GM21786 (cell line): ENCODE measurements at regions not wholly inside any gene's neighbourhood (a gene's known extent, or its start where the extent isn't known, plus 50 kb on each side); places are given as distances from the start of the nearest gene placed in this dataset.

Experiments
- ATAC-seq: cut with Tn5 transposase; IDR thresholded peaks from one replicate; pipeline ENCODE4 v1.9.1; 2021; ENCODE audit not compliant: unreplicated experiment

DNA sequence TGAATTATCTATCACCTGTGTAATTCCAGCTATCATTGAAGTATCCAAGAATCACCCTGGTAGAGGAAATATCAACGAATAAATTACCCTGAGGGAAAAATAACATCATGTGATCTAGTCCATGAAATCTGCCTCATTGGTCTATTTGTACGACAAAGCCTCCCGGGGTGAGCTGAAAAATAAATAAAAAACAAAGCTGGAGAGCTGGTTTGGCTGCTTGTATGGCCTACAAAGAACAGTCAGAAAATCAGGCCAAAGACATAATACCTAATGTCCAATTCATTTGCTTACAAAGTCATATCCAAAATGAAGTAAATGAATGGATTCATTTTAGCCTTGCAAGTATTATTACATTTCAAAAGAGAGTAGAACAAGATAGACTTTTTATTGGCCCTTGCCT, 449.9 kb downstream of the KLF12 start:
- ATAC-seq, result no peak

DNA sequence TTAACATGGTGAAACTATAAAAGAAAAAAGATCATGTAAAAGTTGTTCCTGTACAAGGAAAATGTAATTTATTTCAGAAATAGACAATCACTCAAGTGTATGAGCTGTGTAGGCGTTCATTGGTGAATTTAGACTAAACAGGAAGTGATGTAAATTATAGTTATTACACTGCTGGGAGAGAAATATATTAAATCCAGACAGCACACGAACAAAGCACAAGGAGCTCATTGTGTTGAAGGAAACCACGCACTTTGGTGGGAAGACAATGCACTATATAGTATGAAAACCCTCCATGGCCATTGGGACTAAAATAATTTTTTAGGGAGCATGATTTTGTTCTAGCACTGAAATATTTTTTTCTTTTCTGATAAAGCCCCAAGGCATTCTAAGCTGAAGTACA, 450.5 kb downstream of the KLF12 start:
- no peak for ATAC-seq

DNA sequence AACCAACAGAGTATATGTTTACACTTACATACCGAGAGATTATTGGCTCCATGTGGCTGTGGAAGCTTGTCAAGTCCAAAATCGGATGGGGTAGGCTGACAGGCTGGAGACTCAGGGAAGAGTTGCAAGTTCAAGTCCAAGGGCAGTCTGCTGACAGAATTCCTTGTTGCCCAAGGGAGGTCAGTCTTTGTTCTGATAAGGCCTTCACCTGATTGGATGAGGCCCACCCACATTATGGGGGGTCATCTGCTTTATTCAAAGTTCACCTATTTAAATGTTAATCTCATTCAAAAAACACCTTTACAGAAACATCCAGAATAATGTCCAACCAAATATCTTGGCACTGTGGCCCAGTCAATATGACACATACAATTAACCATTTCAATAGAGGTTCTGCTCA, 452.4 kb downstream of the KLF12 start:
- no peak for ATAC-seq

DNA sequence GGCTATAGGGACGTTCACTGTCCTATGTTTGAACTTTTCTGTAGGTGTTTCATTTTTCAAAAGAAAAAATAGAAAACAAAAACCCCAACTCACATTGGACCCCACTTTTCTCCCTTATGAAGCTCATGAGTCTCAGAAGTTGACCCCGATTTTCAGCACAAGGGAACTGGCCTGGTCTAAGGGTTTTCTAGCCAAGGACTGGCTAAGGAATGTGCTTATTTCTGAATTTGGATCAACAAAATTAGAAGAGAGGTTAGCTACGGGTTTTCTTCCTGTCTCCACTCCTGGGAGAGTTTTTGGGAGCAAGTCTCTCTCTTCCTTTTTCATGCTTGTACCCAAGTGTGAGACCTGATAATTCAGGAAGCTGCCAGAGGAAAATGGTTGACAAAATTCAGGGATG, 453.2 kb downstream of the KLF12 start:
- ATAC-seq, result no peak

DNA sequence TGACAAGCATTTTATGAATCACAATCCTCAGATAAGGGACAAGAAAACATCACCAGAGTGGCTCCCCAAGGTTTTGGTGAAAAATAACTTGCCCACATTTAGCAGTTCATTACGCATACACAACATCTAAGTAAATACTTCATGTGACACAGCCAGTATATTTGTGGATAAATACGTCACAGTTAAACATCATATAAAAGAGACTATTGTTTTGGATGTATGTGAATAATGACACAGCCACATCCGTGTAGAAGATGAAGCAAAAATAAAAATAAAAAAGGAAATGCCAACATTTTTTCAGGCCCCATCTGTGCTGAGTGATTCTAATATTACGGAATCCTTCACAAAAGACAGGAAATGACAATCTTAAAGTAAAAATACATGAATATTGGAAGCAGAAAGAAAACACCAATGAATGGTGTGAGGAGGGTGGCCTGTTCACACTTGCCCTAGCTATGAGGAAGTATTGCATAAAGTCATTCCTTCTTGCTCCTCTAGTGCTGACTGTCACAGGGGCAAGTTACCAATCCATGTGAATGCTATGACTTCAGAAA, 457.1 kb downstream of the KLF12 start:
- ATAC-seq, result no peak

DNA sequence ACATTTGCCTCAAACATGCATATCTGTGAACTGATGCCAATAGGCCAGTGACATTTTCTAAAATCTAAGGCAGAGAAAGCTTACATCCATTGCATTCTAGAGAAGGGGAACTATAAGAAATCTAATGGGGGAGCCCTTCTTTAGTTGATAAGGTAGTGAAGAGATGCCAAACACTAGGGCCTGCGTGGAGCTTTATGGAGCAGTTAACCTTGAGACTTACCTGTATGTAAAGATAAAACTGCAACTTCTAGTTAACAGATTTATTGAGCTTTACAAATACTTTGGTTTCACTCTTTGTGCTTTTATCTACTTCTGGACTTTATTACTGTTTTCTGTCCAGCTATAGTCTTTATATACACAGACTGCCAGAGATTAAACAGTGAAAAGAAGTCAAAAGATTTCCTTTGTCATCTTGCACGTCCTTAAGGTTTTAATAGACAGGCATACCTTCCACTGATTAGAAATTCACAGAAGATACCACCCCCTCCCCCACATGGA, 457.6 kb downstream of the KLF12 start:
- no peak for ATAC-seq

DNA sequence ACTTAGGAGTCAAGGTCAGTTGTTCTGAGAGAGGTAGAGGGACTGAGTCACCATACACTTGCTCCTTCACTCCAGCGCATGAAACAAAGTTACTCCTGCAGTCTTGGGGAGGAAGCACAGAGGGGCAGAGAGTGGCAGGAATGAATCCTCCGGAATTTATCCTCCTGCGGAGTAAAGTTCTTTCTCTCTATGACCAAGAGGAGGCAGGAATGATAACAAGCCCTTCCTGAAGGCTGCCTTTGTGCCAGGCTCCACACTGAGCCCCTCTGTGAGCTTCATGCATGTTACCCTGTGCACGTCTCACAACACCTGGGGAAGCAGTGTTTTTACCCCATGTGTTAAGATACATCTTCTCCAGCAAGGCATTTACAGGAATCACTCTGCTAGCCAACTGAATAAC, 458.4 kb downstream of the KLF12 start:
- ATAC-seq, result no peak

DNA sequence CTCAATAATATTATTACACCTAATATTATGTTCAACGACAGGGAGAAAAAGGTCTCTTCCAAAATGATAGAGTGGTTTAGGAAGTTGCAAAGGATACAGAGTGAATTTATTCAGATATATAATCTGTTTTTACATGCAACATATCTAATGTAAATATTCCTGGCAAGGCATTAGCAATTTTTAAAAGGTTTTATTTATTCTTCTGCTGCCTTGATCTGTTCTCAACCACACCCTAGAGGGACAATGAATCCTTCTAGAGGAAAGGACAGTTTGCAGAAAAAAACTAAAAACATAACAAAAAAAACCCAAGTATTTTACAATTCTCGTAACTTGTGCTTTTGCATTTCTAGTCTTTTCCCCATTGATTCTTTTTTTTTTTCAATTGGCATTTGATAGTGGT, 459.6 kb downstream of the KLF12 start:
- no peak for ATAC-seq

DNA sequence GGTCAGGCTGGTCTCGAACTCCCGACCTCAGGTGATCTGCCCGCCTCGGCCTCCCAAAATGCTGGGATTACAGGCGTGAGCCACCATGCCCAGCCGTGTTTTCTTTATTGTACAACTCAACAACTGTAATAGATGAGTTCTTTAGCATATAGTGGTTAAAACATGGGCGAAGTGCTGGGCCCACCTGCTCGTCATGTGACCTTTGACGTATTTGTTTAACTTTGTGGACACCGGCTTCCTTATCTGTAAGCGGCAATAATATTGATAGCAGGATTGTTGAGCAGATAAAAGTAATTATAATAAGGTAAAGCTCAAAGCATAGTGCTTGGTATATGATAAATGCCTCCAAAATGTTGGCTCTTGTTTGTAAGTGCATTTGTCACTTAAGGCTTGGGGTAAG, 460.3 kb downstream of the KLF12 start:
- no peak for ATAC-seq

DNA sequence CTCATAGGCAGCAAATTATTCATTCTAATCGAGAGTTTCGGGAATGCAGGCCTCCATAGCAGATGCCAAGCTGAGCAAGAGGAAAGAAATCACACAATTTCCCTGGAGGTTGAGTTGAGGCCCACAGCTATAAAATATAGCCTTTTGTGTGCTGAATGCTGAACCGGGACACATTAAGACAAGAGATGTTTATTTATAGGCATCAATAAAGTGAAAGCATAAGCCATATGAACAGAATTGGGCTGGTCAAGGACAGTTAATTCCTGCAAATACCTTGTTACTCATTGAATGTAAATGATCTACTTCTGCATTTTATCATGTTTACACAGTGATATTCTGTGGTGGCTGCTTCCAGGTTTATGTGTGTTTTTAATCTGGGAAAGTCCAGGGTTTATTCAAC, 461.7 kb downstream of the KLF12 start:
- ATAC-seq, result no peak

DNA sequence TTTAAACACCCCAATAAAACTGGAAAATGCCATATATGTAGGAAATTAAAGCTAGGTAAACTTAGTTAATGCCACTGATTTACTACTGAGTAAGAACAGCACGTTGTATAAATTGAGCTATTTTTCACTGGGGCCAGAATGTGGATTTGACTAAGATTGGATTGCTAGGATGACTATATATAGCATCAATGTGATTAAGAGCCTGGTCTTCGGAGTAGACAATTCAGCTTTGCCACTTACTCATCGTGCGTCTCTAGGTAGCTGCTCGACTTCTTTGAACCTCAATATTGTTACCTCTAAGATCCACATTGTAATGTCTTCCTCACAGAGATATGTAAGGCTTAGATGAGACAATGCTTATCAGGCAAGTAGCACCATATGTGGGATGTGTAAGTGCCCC, 462.5 kb downstream of the KLF12 start:
- ATAC-seq, result no peak

DNA sequence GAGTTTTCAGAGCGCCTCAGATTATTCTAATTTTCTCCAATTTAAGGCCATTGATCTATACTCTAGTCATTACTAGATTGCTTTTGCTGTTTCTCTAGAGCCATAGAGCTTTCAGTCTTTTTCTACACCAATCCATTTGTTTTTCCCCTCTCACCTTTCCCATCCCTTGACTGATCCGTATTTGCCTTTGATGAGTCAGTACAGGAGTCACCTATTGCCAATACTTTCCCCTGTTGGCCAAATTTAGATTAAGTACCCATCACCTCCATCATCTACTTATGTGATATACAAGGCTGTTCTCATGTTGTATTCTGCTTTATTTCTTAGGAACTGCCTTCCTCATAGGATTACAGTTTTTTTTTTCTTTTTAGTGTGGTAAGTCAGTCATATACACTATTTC, 463.2 kb downstream of the KLF12 start:
- no peak for ATAC-seq

DNA sequence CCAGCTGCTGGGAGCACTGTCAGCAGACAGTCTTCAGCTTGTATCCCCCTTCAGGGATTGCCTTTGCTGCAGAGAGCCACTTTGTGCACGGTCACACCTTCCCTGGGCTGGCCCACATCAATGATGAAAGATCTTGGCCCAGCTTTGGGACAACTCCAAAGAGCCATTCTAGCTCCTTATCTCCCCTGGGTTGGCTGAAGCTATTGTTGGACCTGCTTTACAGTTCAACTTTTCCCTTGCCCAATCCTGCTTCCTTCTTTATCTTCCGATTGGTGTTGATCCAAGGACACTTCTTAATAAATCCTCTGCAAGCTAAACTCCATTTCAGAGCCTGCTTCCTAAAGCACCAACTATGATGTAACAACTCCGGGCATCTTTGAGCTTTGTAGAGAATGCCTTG, 466.4 kb downstream of the KLF12 start:
- no peak for ATAC-seq

DNA sequence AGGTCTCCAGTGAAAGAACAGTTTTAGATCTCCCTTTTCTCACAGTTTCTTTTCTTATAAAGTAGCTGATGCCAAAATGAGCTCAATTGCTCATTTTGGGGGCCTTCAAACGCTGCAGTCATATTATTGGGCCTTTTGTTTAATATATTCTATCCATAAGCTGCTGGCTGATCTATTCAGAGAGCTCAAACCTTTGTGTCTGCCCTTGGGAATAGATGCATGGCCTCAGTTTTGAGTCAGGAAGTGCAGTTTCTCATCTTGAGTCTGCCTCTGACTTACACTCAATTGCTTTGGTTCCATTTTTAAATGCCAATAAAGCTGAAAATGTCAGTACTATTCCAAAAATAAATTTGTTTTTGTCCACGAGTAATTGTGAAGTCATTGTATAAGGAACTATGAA, 468.9 kb downstream of the KLF12 start:
- no peak for ATAC-seq

DNA sequence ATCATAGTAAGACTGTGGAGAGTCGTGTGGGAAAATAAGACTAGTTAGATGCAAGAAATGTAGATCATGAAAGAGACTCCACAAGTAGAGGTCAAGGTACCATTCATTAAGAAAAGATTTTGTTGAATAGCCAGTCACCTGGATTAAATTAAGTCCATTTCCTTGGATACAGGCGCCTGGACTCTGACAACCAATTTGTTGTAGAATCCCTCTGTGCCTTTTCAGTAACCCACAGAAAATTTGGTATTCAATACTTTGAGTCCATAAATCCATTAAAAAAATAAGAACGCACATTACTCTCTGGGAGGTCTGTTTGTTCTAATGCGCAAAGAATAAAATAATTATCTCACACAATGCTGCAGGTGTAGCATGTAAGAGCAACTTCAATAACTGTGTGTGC, 469.4 kb downstream of the KLF12 start:
- ATAC-seq, result no peak

DNA sequence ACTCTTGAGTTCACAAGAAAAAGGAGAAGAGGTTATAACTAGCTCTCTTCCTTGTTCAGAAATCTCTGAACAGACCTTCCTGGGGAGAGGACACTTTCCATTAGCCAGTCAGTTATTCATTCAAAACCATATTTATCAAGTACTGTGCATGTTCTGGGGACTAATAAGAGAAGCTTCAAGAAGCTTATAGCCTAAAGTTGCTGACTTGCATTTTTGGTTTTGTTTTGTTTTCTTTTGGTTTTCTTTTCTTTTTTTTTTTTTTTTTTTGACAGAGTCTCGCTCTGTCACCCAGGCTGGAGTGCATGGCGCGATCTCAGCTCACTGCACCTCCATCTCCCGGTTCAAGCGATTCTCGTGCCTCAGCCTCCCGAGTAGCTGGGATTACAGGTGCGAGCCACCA, 471.4 kb downstream of the KLF12 start:
- ATAC-seq, result no peak

DNA sequence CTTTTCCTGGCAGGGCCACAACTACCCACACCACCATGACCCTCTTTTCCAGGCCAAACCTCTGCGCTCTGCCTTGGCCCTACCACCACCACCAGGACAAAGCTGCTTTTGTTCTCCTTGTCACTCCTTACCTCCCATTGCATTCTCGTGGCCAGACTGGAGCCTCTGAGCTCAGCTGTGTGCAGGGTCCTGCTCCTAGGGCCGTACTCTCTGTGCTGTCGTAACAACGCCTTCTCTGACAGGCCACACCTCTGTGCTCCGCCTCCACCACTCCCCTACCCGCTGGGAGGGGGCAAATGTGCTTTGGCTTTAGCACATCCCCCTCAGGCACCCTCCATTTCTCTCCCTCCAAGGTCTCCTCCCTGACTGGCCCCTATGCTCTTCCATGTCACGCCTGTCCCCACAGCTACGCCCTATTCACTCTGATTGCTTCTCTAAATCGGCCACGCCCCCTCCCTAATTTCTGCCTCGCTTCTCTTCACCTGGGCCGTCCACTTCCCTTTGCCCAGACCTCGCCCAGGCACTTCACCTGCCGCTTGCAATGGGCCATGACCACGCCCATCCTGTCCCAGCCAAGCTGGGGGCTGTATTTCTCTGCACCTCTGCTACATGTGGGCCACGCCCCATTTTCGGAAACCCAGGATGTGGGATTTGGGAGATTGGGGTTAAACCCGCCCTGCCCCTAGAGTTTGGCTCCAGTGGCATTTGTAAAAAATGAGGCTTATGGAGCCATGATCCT, 472.3 kb downstream of the KLF12 start:
- no peak for ATAC-seq

DNA sequence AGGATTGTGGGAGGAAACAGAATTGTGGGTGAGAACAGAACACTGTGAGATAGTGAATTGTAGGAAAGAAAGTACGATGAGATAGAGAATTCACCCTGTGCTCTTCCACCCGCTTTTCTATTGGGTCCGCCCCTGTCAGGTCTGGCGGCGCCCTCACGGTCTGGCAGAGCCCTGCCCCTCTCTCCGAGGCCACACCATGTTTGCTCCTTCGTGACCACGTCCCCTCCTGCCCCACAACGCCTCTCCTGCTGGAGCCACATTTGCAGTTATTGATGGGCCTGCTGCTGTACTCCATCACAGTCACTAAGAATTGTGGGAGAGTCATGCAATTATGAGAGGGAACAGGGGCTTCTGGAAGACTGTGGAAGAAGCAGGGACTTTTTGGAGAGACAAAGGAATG, 473.1 kb downstream of the KLF12 start:
- ATAC-seq, result no peak

DNA sequence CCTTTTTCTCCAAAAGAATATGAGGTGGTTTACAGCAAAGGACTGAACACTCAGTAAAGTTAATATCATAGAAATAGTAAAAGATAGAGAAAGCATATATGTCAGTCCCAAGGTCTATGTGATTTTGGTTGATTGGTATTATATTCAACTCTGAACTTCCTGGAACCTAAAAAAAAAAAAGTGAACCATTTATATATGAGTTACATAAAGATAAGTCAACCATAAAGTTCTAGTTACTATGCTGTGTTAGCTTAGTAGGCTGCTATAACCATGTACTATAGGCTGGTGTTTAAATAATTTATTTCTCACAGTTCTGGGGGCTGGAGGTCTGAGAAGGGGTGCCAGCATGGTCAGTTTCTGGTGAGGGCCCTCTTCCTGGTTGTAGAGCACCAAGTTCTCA, 475.6 kb downstream of the KLF12 start:
- no peak for ATAC-seq

DNA sequence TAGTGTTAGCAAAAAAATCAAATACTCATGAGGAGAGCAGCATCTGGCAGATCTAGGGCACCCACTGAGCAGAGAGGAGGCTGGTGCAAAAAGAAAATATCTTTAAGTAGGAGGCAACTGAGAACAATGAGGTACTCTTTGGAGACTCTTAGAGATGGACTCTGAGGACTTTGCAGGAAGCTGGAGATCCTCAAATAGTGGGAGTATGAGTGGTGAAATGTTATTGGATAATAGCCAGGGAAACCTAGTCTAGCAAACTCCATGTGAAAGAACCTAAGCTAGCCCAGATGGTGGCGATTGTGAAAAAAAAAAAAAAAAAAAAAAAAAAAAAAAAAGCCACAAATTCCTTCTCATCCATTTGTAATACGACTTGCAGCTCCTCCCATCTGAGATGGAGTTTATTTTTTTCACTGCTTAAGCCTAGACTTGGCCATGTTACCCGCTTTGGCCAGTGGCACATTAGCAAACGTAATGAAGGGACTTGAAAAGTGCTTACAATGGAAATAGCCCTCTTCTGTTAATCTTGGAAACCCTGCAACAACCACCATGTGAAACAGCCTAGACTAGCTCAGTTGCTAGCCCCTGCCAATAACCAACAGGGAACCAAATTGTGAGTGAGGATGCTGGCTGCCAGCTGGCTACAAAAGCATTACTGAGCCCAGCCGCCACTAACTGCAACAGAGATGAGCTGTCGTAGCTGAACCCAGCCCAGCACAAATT, 476.2 kb downstream of the KLF12 start:
- no peak for ATAC-seq

DNA sequence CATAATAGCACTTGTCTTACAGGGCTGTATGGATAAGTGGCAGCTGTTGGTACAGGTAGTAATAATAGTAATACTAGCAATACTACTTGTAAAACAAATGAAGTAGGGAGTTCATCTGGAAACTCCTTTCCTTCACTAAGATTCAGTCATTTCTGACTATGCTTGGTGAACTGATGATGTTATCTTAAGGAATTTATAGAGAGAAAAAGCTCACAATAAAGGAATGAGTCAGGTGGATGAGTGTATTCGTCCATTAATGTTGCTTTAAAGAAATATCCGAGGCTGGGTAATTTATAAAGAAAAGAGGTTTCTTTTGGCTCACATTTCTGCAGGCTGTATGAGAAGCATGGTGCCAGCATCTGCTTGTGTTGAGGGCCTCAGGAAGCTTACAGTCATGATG, 477.3 kb downstream of the KLF12 start:
- ATAC-seq, result no peak

DNA sequence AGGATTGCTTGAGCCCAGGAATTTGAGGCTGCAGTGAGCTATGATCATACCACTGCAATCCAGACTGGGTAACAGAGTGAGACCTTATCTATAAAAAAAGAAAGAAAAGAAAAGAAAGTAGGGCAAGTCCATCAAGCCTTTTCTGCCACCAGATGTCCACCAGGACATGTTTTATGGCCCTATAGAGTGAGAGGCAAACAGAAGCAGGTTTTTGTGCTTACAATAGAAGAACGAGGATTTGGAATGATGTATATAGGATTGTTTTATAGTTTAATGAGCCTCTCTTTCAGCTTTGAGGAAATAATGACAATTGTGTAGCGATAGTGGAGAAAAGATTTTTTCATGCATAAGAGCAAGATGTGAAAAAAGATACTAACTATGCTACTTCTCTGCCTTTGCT, 480.5 kb downstream of the KLF12 start:
- no peak for ATAC-seq
